ENCODE measurements at regions not wholly inside any gene's neighbourhood (a gene's known extent, or its start where the extent isn't known, plus 50 kb on each side); places are given as distances from the start of the nearest gene placed in this dataset.

- TF ChIP-seq ZFX (IDR thresholded peaks at IDR 0.05; ENCODE audit: borderline replicate concordance) (no peak), CTCF (IDR thresholded peaks at IDR 0.05) (no peak)
- H3K27ac ChIP-seq, result no peak overlapping the region
Measured at GRCh38 chr5:2686321-2687124, 65.0 kb downstream of the IRX2 start.

GRCh38 chr5:2685651-2686272, 65.7 kb downstream of the IRX2 start:
- H3K27ac ChIP-seq, result no peak overlapping the region
- TF ChIP-seq ZFX (IDR thresholded peaks at IDR 0.05; ENCODE audit: borderline replicate concordance), result no peak
- no peak for TF ChIP-seq CTCF (IDR thresholded peaks at IDR 0.05)

- no peak for TF ChIP-seq ZFX (IDR thresholded peaks at IDR 0.05; ENCODE audit: borderline replicate concordance)
- TF ChIP-seq CTCF (IDR thresholded peaks at IDR 0.05), result no peak
- no peak overlapping the region for H3K27ac ChIP-seq
Measured at GRCh38 chr5:2684606-2685005, 66.9 kb downstream of the IRX2 start.

- no peak overlapping the region for H3K27ac ChIP-seq
- TF ChIP-seq ZFX (IDR thresholded peaks at IDR 0.05; ENCODE audit: borderline replicate concordance), result no peak
- TF ChIP-seq CTCF (IDR thresholded peaks at IDR 0.05), result no peak
Measured at GRCh38 chr5:2683720-2684119, 67.8 kb downstream of the IRX2 start.

GRCh38 chr5:2681476-2681875, 70.0 kb downstream of the IRX2 start:
- TF ChIP-seq CTCF (IDR thresholded peaks at IDR 0.05) (no peak), ZFX (IDR thresholded peaks at IDR 0.05; ENCODE audit: borderline replicate concordance) (no peak)

GRCh38 chr5:2680979-2681378, 70.5 kb downstream of the IRX2 start:
- no peak overlapping the region for H3K27ac ChIP-seq
- TF ChIP-seq CTCF (IDR thresholded peaks at IDR 0.05), result no peak
- TF ChIP-seq ZFX (IDR thresholded peaks at IDR 0.05; ENCODE audit: borderline replicate concordance), result no peak

More at GRCh38 chr5:2681476-2681875, 70.0 kb downstream of the IRX2 start:
- no peak overlapping the region for H3K27ac ChIP-seq

GRCh38 chr5:2677689-2678088, 73.8 kb downstream of the IRX2 start:
- TF ChIP-seq ZFX (IDR thresholded peaks at IDR 0.05; ENCODE audit: borderline replicate concordance), result no peak
- no peak for TF ChIP-seq CTCF (IDR thresholded peaks at IDR 0.05)
- H3K27ac ChIP-seq, result no peak overlapping the region
